Adrenal gland (tissue), 9 donors: ENCODE measurements at regions not wholly inside any gene's neighbourhood (a gene's known extent, or its start where the extent isn't known, plus 50 kb on each side); places are given as distances from the start of the nearest gene placed in this dataset.

Source experiments
- DNase-seq, 7 donors: peaks; one replicate each; pipeline ENCODE4 v3.0.0-alpha.2; 2019 to 2020
- H3K27ac ChIP-seq, 5 donors: fragments of 200-600 bp; sonication (generic) in 4 of 5; 1 replicate in 3 of 5; 2 replicates in 2 of 5; pipeline versions ENCODE4 v1.5.1 to v1.8.0; 2016 to 2020; ENCODE audit warnings: mild to moderate bottlenecking in 1 of 5
- H3K27me3 ChIP-seq: fragments of 200-600 bp; 2 replicates; pipeline ENCODE4 v1.8.0; 2021
- H3K36me3 ChIP-seq, 2 donors: fragments of 200-600 bp; replicated peaks in 1 of 2; 1 replicate in 1 of 2; 2 replicates in 1 of 2; pipeline versions ENCODE4 v1.5.1 to v1.8.0; 2018 to 2022
- H3K4me1 ChIP-seq, 2 donors: fragments of 200-600 bp; replicated peaks in 1 of 2; 1 replicate in 1 of 2; 2 replicates in 1 of 2; pipeline versions ENCODE4 v1.5.1 to v1.8.0; 2018 to 2021
- H3K4me3 ChIP-seq, 4 donors: fragments of 200-600 bp; sonication (generic) in 3 of 4; one replicate each; pipeline ENCODE4 v1.5.1; 2016 to 2018
- H3K9me3 ChIP-seq, 3 donors: fragments of 200-600 bp; sonication (generic) in 1 of 3; replicated peaks in 1 of 3; 1 replicate in 2 of 3; 2 replicates in 1 of 3; pipeline versions ENCODE4 v1.5.1 to v1.8.0; 2016 to 2021
- POLR2A ChIP-seq, 2 donors: fragments of 450-650 bp; IDR thresholded peaks; one replicate each; pipeline ENCODE4 v1.6.1; 2017; ENCODE audit warnings: antibody characterized with exemption in 2 of 2, mild to moderate bottlenecking in 2 of 2, moderate library complexity in 1 of 2
- WGBS, 4 donors: extraction: QIAGEN DNeasy Blood & Tissue Kit in 2 of 4; methylation state at CpG; one replicate each; pipeline versions ENCODE4 v1.1.5 to v1.1.7; 2013 to 2017; 5-methylcytosine and 5-hydroxymethylcytosine counted together
- intact Hi-C, 2 donors: fragments of 100-400 bp; cut with DNase I; formaldehyde crosslinking; loops; one replicate each; pipeline versions ENCODE4 v1.14.1 to v1.15.0; 2022 to 2023
- TF ChIP-seq, protein P1 (sequence below), 6 experiments: fragments of 450-650 bp in 4 of 6; fragments of 200-600 bp in 2 of 6; sonication (generic) in 1 of 6; IDR thresholded peaks; 1 replicate in 5 of 6; 2 replicates in 1 of 6; pipeline versions ENCODE4 v1.5.1 to v1.8.0; 2016 to 2021; ENCODE audit warnings: antibody characterized with exemption in 6 of 6, mild to moderate bottlenecking in 2 of 6, moderate library complexity in 1 of 6
- donor health status: healthy with polysubstance abuse.
- donor health status: Bipolar disorder and iron deficiency.
- donor health status: DM: yes; HTN: yes; CAD: no.
- donor health status: DM: no; HTN: no; CAD: no.
- donor health status: DM: no; HTN: no; CAD: no.

- H3K4me3 ChIP-seq = no peak overlapping the region
- 79 to 85% (median 80%) methylated on average over 13 of the region's 13 CpGs for WGBS, 4 donors
- H3K9me3 ChIP-seq = no peaks in the 10 kb centered on the region
- H3K36me3 ChIP-seq = no peaks in the 10 kb centered on the region
- no peak for TF ChIP-seq POLR2A (IDR thresholded peaks at IDR 0.05)
- TF ChIP-seq, protein P1, sequence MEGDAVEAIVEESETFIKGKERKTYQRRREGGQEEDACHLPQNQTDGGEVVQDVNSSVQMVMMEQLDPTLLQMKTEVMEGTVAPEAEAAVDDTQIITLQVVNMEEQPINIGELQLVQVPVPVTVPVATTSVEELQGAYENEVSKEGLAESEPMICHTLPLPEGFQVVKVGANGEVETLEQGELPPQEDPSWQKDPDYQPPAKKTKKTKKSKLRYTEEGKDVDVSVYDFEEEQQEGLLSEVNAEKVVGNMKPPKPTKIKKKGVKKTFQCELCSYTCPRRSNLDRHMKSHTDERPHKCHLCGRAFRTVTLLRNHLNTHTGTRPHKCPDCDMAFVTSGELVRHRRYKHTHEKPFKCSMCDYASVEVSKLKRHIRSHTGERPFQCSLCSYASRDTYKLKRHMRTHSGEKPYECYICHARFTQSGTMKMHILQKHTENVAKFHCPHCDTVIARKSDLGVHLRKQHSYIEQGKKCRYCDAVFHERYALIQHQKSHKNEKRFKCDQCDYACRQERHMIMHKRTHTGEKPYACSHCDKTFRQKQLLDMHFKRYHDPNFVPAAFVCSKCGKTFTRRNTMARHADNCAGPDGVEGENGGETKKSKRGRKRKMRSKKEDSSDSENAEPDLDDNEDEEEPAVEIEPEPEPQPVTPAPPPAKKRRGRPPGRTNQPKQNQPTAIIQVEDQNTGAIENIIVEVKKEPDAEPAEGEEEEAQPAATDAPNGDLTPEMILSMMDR (IDR thresholded peaks at IDR 0.05) = no peak
- no peaks in the 10 kb centered on the region for H3K4me1 ChIP-seq
- no peak overlapping the region for H3K27ac ChIP-seq
- no peak for DNase-seq
- intact Hi-C loops = no loop called here
- no peaks in the 10 kb centered on the region for H3K27me3 ChIP-seq
These were observed 162.6 kb upstream of the CDH13 start for GRCh38 chr16:82464187-82464586.

DNA sequence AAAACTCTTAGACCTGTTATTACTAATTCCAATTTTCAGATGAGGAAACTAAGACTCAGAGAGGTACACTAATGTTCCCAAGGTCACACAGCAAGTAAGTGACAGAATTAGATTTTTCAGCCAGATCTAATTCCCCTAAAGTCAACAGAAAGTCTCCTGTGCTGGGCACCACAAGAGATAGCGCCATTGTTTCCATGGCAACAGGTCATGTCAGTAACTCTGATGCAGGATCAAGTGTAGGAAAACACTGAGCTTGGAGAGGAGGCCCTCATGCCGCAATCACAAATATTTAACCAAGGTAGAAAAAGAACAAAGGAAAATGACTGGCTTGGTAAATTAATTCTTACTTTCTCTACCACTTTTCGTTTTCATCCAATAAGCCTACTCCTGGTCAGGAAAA, 166.0 kb upstream of the CDH13 start:
- Histone ChIP-seq H3K36me3 (no peaks in the 10 kb centered on the region), H3K4me1 (no peaks in the 10 kb centered on the region), H3K9me3 (no peaks in the 10 kb centered on the region), H3K27ac (no peak overlapping the region), H3K27me3 (no peaks in the 10 kb centered on the region), H3K4me3 (no peak overlapping the region)
- no peak for TF ChIP-seq POLR2A (IDR thresholded peaks at IDR 0.05)
- TF ChIP-seq, protein P1 (IDR thresholded peaks at IDR 0.05) = no peak
- WGBS, 4 donors = 64 to 89% (median 68%) methylated on average over 3 of the region's 3 CpGs
- DNase-seq = no peak
- intact Hi-C loops = no loop called here

GRCh38 chr16:82459580-82460256, 167.1 kb upstream of the CDH13 start:
- 47 to 59% (median 56%) methylated on average over 11 of the region's 11 CpGs for WGBS, 4 donors
- Histone ChIP-seq H3K36me3 (no peaks in the 10 kb centered on the region), H3K27ac (no peak overlapping the region), H3K4me1 (no peaks in the 10 kb centered on the region), H3K27me3 (no peaks in the 10 kb centered on the region), H3K4me3 (no peak overlapping the region), H3K9me3 (no peaks in the 10 kb centered on the region)
- intact Hi-C loops = loop anchor here in 1 of 2 donors (10.0 kb wide), 1 partner anchor 195 kb away; no protein-coding TSS in a partner anchor
- TF ChIP-seq POLR2A (IDR thresholded peaks at IDR 0.05) = no peak
- TF ChIP-seq, protein P1 (IDR thresholded peaks at IDR 0.05) = no peak
- no peak for DNase-seq

DNA sequence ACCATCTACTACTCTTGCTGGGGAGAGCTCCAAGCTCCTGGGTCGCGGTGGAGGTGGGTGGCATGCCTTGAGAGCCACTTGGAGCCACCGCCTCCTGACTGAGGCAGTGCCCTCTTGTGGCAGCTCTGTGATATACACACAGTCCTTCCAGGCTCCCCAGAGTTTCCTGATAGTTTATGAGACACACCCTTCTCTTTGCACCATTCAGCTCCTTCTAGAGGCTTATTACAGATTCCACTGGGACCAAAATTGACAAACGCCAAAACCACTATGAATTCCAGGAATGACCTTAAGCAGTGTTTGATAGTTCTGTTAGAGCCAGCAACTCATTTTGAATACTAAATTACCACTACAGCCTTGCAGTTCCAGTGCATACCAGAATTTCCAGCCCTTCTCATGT, 170.1 kb upstream of the CDH13 start:
- Histone ChIP-seq H3K4me3 (no peak overlapping the region), H3K36me3 (no peaks in the 10 kb centered on the region), H3K27me3 (no peaks in the 10 kb centered on the region), H3K9me3 (no peaks in the 10 kb centered on the region), H3K4me1 (no peaks in the 10 kb centered on the region), H3K27ac (no peak overlapping the region)
- TF ChIP-seq POLR2A (IDR thresholded peaks at IDR 0.05) = no peak
- TF ChIP-seq, protein P1 (IDR thresholded peaks at IDR 0.05) = peak; percentile 51 to 67 (median 61)
- WGBS, 4 donors = 0 to 10% (median 5%) methylated on average over 1 to 4 of the region's 4 CpGs
- peak; percentile 22 to 70 (median 49) for DNase-seq
- intact Hi-C loops = loop anchor here in 1 of 2 donors (10.0 kb wide), 1 partner anchor 192 kb away; no protein-coding TSS in a partner anchor
